OCI-LY3 (cell line): ENCODE measurements at regions not wholly inside any gene's neighbourhood (a gene's known extent, or its start where the extent isn't known, plus 50 kb on each side); places are given as distances from the start of the nearest gene placed in this dataset.

Experiments
- CTCF ChIP-seq: fragments of 200-600, 300-600 bp; sonication (generic); IDR thresholded peaks from 2 replicates; pipeline ENCODE4 v1.5.1; 2014; ENCODE audit warnings: antibody characterized with exemption, low read length, low read depth
- EZH2phosphoT487 ChIP-seq: fragments of 200-600 bp; shearing (Covaris generic); IDR thresholded peaks from 2 replicates; pipeline ENCODE4 v1.6.1; 2018; ENCODE audit warnings: antibody characterized with exemption, mixed run types, low read depth

DNA sequence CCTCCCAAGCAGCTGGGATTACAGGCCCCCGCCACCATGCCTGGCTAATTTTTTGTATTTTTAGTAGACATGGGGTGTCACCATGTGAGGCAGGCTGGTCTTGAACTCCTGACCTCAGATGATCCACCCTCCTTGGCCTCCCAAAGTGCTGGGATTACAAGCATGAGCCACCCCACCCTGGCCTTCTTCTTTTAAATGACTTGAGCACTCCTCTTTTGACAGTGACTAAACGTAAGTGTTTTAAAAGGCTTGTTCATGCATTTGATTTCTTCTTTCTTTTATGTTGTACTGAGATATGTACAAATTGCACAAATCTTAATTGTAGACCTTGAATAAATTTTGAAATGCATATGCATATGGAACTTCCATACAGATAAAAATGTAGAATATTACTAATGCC, 337.9 kb downstream of the CETN3 start:
- TF ChIP-seq CTCF: no peak
- no peak for TF ChIP-seq EZH2phosphoT487
